GM19035 (cell line): ENCODE measurements at regions not wholly inside any gene's neighbourhood (a gene's known extent, or its start where the extent isn't known, plus 50 kb on each side); places are given as distances from the start of the nearest gene placed in this dataset.

Experiments
- ATAC-seq: cut with Tn5 transposase; IDR thresholded peaks from one replicate; pipeline ENCODE4 v1.9.1; 2021; ENCODE audit not compliant: unreplicated experiment

GRCh38 chr16:18060351-18060750 lies 276.2 kb downstream of the NPIPA8 start:
- ATAC-seq, result no peak

GRCh38 chr16:18059577-18059976 lies 277.0 kb downstream of the NPIPA8 start:
- ATAC-seq, result no peak

- ATAC-seq, result no peak
Observed at GRCh38 chr16:18059089-18059488, 277.4 kb downstream of the NPIPA8 start.

GRCh38 chr16:18055411-18055916 lies 281.1 kb downstream of the NPIPA8 start:
- ATAC-seq, result no peak

GRCh38 chr16:18050777-18051176 lies 285.8 kb downstream of the NPIPA8 start:
- no peak for ATAC-seq

- no peak for ATAC-seq
Observed at GRCh38 chr16:18050234-18050633, 286.3 kb downstream of the NPIPA8 start.

GRCh38 chr16:18049547-18050133 lies 286.9 kb downstream of the NPIPA8 start:
- ATAC-seq, result no peak

- no peak for ATAC-seq
Observed at GRCh38 chr16:18048853-18049546, 287.5 kb downstream of the NPIPA8 start.

GRCh38 chr16:18047761-18048160 lies 288.8 kb downstream of the NPIPA8 start:
- no peak for ATAC-seq

- no peak for ATAC-seq
Observed at GRCh38 chr16:18045356-18045755, 291.2 kb downstream of the NPIPA8 start.

- ATAC-seq, result no peak
Observed at GRCh38 chr16:18041864-18042834, 294.4 kb downstream of the NPIPA8 start.

- no peak for ATAC-seq
Observed at GRCh38 chr16:18039931-18040330, 296.6 kb downstream of the NPIPA8 start.

GRCh38 chr16:18037051-18037450 lies 299.5 kb downstream of the NPIPA8 start:
- no peak for ATAC-seq

- ATAC-seq, result no peak
Observed at GRCh38 chr16:18024611-18025010, 311.9 kb downstream of the NPIPA8 start.

GRCh38 chr16:18018376-18018775 lies 318.2 kb downstream of the NPIPA8 start:
- no peak for ATAC-seq

GRCh38 chr16:18013863-18014262 lies 322.7 kb downstream of the NPIPA8 start:
- no peak for ATAC-seq

- ATAC-seq, result no peak
Observed at GRCh38 chr16:18008356-18008755, 328.2 kb downstream of the NPIPA8 start.

GRCh38 chr16:18003033-18003432 lies 333.5 kb downstream of the NPIPA8 start:
- no peak for ATAC-seq

GRCh38 chr16:17998996-17999395 lies 337.5 kb downstream of the NPIPA8 start:
- no peak for ATAC-seq

- ATAC-seq, result no peak
Observed at GRCh38 chr16:17998550-17998949, 338.0 kb downstream of the NPIPA8 start.

- no peak for ATAC-seq
Observed at GRCh38 chr16:17994027-17994426, 342.5 kb downstream of the NPIPA8 start.
